ENCODE measurements at regions not wholly inside any gene's neighbourhood (a gene's known extent, or its start where the extent isn't known, plus 50 kb on each side); places are given as distances from the start of the nearest gene placed in this dataset.

- H3K4me3 ChIP-seq: no peak overlapping the region
- H3K9me3 ChIP-seq: no peaks in the 10 kb centered on the region
- H3K36me3 ChIP-seq: no peaks in the 10 kb centered on the region
- DNase-seq (ENCODE audit: low spot score): no peak
- no peaks in the 10 kb centered on the region for H3K4me1 ChIP-seq
- TF ChIP-seq CTCF (IDR thresholded peaks at IDR 0.05): no peak
- no peak overlapping the region for H3K27ac ChIP-seq
- no peaks in the 10 kb centered on the region for H3K27me3 ChIP-seq
Measured at GRCh38 chr5:12320331-12320730, 416.1 kb upstream of the CTNND2 start.

GRCh38 chr5:12316812-12317211 lies 412.6 kb upstream of the CTNND2 start:
- no peaks in the 10 kb centered on the region for H3K9me3 ChIP-seq
- H3K27ac ChIP-seq: no peak overlapping the region
- no peak for TF ChIP-seq CTCF (IDR thresholded peaks at IDR 0.05)
- H3K4me1 ChIP-seq: no peaks in the 10 kb centered on the region
- no peak for DNase-seq (ENCODE audit: low spot score)
- H3K4me3 ChIP-seq: no peak overlapping the region
- H3K36me3 ChIP-seq: no peaks in the 10 kb centered on the region
- H3K27me3 ChIP-seq: no peaks in the 10 kb centered on the region

GRCh38 chr5:12315461-12315860 lies 411.2 kb upstream of the CTNND2 start:
- no peak overlapping the region for H3K4me3 ChIP-seq
- H3K9me3 ChIP-seq: no peaks in the 10 kb centered on the region
- no peak for DNase-seq (ENCODE audit: low spot score)
- TF ChIP-seq CTCF (IDR thresholded peaks at IDR 0.05): no peak
- H3K36me3 ChIP-seq: no peaks in the 10 kb centered on the region
- no peaks in the 10 kb centered on the region for H3K27me3 ChIP-seq
- no peak overlapping the region for H3K27ac ChIP-seq
- no peaks in the 10 kb centered on the region for H3K4me1 ChIP-seq

- no peak for TF ChIP-seq CTCF (IDR thresholded peaks at IDR 0.05)
- no peak for DNase-seq (ENCODE audit: low spot score)
- Histone ChIP-seq H3K36me3 (no peaks in the 10 kb centered on the region), H3K27me3 (no peaks in the 10 kb centered on the region), H3K9me3 (peaks cover 0 to 4% of the 10 kb centered on the region in 2 donors), H3K4me1 (no peaks in the 10 kb centered on the region), H3K4me3 (no peak overlapping the region), H3K27ac (no peak overlapping the region)
Measured at GRCh38 chr5:12313602-12314001, 409.4 kb upstream of the CTNND2 start.

GRCh38 chr5:12312343-12312742 lies 408.1 kb upstream of the CTNND2 start:
- no peak overlapping the region for H3K27ac ChIP-seq
- no peak for TF ChIP-seq CTCF (IDR thresholded peaks at IDR 0.05)
- H3K27me3 ChIP-seq: no peaks in the 10 kb centered on the region
- no peak for DNase-seq (ENCODE audit: low spot score)
- H3K36me3 ChIP-seq: no peaks in the 10 kb centered on the region
- peaks cover 0 to 4% of the 10 kb centered on the region in 2 donors for H3K9me3 ChIP-seq
- no peaks in the 10 kb centered on the region for H3K4me1 ChIP-seq
- H3K4me3 ChIP-seq: no peak overlapping the region

GRCh38 chr5:12294151-12294550 lies 389.9 kb upstream of the CTNND2 start:
- Histone ChIP-seq H3K27ac (no peak overlapping the region), H3K27me3 (no peaks in the 10 kb centered on the region), H3K9me3 (peaks cover 0 to 23% of the 10 kb centered on the region in 2 donors), H3K4me3 (no peak overlapping the region), H3K4me1 (no peaks in the 10 kb centered on the region), H3K36me3 (no peaks in the 10 kb centered on the region)
- DNase-seq (ENCODE audit: low spot score): no peak
- TF ChIP-seq CTCF (IDR thresholded peaks at IDR 0.05): no peak
